HG03175 (cell line): ENCODE measurements at regions not wholly inside any gene's neighbourhood (a gene's known extent, or its start where the extent isn't known, plus 50 kb on each side); places are given as distances from the start of the nearest gene placed in this dataset.
"Not testable (repeated sequence)": the region's sequence is repeated elsewhere in the genome, so short reads cannot be mapped to it uniquely, and the experiment has no call there.

Experiments
- ATAC-seq: cut with Tn5 transposase; IDR thresholded peaks from one replicate; pipeline ENCODE4 v1.9.1; 2021; ENCODE audit warnings: mild to moderate bottlenecking, moderate library complexity; ENCODE audit not compliant: unreplicated experiment

GRCh38 chr2:167607211-167607610, 640.2 kb downstream of the STK39 start:
- no peak for ATAC-seq

- ATAC-seq: no peak
Measured at GRCh38 chr2:167602122-167602521, 645.3 kb downstream of the STK39 start.

- no peak for ATAC-seq
Measured at GRCh38 chr2:167599219-167599618, 648.2 kb downstream of the STK39 start.

- ATAC-seq: peak; percentile 93
Measured at GRCh38 chr2:167595839-167596471, 651.4 kb downstream of the STK39 start.

GRCh38 chr2:167595021-167595420, 652.4 kb downstream of the STK39 start:
- no peak for ATAC-seq

- ATAC-seq: no peak
Measured at GRCh38 chr2:167592441-167592840, 655.0 kb downstream of the STK39 start.

- ATAC-seq: no peak
Measured at GRCh38 chr2:167582619-167583018, 664.8 kb downstream of the STK39 start.

- ATAC-seq: no peak
Measured at GRCh38 chr2:167581961-167582574, 665.3 kb downstream of the STK39 start.

GRCh38 chr2:167579826-167580225, 667.6 kb downstream of the STK39 start:
- no peak for ATAC-seq

- ATAC-seq: no peak
Measured at GRCh38 chr2:167575276-167575675, 672.1 kb downstream of the STK39 start.

- ATAC-seq: no peak
Measured at GRCh38 chr2:167572883-167573619, 674.3 kb downstream of the STK39 start.

- ATAC-seq: no peak
Measured at GRCh38 chr2:167570370-167570769, 677.0 kb downstream of the STK39 start.

GRCh38 chr2:167563885-167564619, 675.8 kb downstream of the XIRP2 start:
- not testable (repeated sequence) for ATAC-seq

GRCh38 chr2:167558272-167558991, 670.2 kb downstream of the XIRP2 start:
- ATAC-seq: not testable (repeated sequence)

GRCh38 chr2:167555098-167555720, 666.9 kb downstream of the XIRP2 start:
- no peak for ATAC-seq

- ATAC-seq: no peak
Measured at GRCh38 chr2:167553635-167554034, 665.4 kb downstream of the XIRP2 start.

GRCh38 chr2:167551416-167551815, 663.1 kb downstream of the XIRP2 start:
- ATAC-seq: no peak

GRCh38 chr2:167550448-167550847, 662.2 kb downstream of the XIRP2 start:
- ATAC-seq: no peak

GRCh38 chr2:167548396-167548795, 660.1 kb downstream of the XIRP2 start:
- ATAC-seq: no peak

GRCh38 chr2:167544602-167545001, 656.3 kb downstream of the XIRP2 start:
- ATAC-seq: no peak
